GM21423 (cell line): ENCODE measurements at regions not wholly inside any gene's neighbourhood (a gene's known extent, or its start where the extent isn't known, plus 50 kb on each side); places are given as distances from the start of the nearest gene placed in this dataset.

Source experiments
- ATAC-seq: cut with Tn5 transposase; IDR thresholded peaks from one replicate; pipeline ENCODE4 v1.9.1; 2021; ENCODE audit warnings: mild to moderate bottlenecking, moderate library complexity; ENCODE audit not compliant: unreplicated experiment

DNA sequence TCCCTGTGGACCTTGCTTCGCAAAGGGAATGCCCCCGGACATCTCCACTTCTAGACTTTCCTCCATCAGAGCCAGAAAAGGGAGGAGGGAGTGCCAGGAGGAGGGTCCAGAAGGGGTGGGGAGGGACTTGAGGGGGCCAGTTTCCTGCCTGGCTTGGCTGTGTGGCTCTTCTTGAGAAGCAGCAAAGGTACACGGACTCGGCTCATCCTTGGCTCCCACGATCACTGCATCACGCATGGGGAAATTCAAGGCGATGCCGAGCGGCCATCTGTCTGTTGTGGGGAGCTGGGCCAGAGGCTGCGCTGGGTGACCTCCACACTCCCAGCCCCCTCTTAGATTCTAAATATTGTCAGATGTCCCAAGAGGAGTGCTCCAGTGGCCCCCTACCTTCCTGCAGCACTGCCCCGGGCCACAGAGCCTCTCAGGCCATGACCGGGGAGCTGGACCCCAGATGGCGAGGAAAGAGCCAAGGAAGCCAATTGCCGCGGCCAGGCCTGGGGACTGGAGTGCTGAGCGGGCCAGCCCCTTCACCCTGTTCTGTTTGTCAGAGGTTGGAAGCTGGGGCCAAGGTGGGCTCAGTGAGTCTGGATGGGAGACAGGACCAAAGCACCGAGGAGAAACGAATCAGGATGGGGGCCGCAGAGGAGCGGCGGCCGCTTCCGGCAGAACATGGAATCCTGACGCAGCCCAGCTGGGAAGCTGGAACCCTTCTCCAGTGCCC, 104.5 kb downstream of the RBFOX3 start:
- no peak for ATAC-seq

DNA sequence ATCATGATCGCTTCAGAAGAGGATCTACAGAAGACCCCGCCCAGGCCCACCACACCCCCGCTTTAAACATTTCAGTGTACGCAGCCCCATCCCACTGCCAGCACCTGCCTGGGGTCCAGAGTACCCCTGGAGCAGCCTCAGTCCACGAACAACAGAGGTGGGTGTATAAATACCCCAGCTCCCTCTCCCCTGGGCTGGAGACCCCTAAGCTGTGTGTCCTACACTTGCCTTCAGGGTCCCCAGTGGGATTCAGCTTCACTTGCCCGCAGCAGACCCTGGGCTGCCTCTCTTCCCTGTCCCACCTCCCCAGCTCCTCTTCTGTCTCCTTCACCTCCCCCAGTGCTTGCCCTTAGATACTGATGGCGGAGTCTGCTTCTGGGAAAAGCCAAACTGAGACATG, 105.7 kb downstream of the RBFOX3 start:
- no peak for ATAC-seq

DNA sequence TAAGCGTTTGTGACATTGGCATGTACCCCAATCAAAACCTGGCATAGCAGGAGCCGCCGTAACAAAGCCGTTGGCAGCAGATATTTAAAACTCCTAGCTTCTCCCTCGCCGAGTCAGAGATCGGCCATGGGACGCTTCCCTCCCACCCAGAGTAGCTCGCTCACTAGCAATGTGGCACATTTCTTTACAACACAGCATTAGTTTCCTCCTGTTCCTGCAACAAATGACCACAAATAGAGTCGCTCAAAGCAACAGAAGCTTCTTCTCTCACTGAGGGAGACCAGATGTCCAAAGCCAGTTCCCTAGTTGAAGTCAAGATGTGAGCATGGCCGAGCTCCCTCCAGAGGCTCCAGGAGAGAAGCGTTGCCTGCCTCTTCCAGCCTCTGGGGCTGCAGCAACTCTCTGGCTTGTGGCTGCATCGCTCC, 106.7 kb downstream of the RBFOX3 start:
- ATAC-seq: no peak

DNA sequence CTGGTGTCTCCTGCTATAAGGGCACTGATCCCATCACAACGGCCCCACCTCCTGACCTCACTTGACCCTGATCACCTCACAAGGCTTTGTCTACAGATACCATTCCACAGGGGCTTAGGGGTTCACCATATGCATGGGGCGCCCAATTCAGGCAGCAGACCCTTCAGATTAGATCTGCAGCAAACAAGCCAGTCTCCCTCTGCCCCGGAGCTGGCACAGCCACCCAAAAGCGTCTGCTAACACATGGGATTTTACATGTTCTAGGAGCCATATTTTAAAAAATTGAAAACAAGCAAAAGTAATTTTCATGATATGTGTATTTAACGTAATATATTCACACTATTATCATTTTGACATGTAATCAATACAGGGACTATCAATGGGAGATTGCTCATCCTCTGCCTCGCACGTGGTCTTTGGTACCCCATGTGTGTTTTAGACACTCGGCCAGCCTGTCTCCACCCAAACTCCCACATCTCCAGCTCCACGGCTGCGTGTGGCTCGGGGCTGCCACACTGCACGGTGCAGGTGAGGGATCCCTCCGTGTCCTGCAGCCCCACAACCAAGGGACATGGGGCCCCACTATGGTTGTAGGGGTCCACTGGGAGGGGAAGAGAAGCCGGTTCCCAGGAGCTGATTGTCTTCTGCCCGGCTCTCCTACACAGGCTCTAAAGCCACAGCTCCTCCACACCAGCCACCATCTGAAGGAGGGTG, 107.6 kb downstream of the RBFOX3 start:
- no peak for ATAC-seq

DNA sequence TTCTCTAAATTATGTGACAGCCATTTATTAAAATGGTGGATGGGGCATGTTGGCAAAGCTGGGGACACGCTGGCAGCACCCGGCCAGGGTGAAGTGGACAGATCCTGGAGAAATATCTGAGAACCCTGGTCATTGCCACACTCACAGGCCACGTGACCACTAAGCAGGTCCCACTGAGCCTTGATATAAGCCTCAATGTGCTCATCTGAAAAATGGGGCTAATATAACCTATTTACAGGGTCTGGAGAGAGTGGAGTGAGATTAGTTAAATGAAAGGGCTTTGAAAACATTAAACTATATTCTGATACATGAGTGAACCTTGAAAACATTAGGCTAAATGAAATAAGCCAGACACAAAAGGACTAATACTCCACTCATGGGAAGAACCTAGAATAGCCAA, 108.9 kb downstream of the RBFOX3 start:
- no peak for ATAC-seq

DNA sequence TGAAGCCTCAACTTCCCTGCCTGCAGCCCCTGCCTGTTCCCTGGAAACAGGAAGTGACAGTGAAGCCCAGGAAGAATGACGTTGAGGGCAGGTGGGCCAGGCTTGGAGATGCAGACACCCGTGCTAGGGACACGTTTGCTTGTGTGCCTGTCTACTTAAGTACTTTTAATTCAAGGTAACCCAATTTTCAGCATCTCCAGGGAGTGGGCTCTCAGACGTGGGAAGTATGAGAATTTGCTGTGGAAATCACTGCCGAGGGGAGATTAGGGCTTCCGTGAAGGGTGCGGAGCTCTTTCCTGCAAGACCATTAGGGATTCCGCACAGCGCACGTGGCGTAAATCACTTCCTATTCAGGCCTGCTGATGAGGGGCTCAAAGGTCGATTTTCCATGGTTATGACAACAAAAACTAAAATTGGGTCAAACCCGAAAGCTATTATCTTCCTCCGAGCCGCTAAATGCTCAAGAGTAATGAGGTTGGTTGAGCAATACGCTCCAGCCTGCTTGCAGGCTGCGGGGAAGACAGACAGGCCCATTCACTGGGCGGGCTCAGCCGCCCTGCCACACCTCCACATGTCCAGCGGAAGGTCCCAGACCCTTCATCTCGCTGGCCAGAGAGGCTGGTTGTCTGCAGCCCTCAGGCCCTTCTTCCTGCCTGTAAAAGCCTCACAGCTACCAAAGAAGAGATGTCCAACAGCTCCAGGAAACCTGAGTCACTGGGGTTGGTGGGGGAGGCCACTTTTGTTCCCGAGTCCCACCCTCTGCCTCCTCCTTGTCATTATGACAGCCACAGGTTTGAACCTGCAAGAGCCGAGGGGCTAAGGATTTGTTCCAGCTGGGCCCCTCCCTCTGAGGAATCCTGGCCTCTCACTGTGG, 109.9 kb downstream of the RBFOX3 start:
- ATAC-seq: no peak

DNA sequence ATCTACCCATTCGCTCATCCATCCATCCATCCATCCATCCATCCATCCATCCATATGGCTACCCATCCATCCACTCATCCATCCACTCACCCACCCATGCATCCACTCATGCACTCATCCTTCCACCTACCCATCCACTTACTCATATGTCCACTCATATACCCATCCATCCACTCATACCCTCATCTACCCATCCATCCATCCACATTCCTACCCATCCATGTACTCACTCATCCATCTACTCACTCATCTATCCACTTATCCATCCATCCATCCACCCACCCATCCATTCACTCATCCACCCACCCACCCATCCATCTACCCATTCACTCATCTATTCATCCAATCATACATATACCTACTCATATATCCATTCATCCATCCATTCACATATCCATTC, 112.0 kb downstream of the RBFOX3 start:
- ATAC-seq: no peak

DNA sequence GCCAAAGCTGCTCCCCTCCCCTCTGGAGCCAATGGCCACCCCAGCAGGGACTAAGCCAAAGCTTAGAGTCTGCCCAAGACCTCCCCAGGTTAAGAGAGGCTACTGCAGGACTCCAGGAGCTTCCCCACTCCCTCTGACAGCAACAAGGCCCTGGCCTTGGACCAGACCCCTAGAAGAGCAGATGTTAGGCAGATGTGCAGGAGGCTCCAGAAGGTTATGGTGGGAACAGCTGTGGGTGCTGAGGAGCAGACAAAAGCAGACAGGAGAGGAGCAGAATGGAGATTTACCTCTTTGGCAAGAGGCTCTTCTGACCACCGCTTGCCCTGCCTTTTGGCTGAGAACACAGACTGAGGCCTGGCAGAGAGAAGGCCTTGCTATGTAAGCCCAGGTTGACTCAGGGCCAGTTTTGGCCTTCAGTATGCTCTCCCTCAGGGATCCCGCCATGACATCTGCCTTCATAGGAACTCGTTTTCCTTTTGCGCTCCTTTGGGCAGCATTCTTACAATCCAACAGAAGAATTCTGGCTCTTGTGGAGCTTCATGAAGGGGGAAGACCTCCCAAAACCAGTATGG, 113.0 kb downstream of the RBFOX3 start:
- no peak for ATAC-seq

DNA sequence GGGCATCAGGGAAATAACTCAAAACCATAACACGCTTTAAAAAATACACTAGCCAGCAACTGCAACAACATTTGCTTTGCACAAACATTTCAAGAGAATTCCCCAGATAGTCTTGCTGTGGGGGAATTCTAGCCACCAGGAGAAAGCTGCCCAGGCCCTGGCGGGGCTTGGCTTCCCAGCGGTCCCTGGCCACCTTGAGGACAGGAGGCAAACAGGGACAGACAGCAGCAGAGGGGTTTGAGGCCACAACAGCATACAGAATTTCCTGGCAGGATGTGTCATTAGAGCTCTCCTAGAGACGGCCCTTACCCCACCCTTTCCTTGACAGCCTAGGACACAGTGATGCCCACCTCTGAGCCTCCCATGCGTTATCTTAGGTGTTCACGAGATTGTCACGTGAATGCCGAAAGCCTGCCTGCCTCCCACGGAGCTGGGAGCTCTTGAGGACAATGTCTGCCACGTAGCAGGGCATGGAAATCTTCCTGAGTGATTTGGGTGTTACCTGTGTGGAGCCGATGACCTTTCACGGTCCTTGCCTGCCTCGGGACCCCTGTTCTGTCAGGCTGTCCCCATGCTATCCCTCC, 114.3 kb downstream of the RBFOX3 start:
- no peak for ATAC-seq

DNA sequence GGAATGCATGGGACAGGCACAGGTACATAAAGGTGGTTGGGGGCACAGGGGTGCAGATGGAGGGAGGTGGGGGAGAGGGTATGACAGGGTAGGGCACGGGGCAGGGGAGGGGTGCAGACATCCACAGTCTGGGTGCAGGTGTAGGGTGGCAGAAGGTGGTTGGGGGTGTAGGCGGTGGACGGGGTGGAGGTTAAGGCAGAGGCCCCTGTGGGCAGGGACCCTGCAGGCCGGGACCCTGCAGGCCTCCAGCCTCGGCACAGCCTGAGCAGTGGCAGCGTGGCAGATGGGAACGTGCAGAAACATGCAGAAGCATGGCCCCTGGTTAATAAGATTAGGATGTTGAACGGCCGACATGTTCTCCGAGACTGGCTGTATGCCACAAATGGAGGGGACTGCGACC, 115.2 kb downstream of the RBFOX3 start:
- ATAC-seq: no peak

DNA sequence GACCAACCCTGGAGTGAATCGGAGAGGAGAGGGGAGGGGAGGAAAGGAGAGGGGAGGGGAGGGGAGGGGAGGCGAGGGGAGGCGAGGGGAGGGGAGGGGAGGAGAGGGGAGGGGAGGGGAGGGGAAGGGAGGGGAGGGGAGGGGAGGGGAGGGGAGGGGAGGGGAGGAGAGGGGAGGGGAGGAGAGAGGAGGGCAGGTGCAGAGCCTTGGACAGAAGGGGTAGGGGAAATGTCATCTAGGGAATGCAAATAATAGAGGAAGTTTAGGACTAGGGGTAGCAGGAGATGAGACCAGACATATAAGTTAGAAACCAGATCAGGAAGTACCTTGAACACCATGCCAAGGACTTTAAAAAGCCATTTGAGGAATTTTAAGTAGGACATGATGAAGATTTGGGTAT, 119.8 kb downstream of the RBFOX3 start:
- ATAC-seq: no peak

DNA sequence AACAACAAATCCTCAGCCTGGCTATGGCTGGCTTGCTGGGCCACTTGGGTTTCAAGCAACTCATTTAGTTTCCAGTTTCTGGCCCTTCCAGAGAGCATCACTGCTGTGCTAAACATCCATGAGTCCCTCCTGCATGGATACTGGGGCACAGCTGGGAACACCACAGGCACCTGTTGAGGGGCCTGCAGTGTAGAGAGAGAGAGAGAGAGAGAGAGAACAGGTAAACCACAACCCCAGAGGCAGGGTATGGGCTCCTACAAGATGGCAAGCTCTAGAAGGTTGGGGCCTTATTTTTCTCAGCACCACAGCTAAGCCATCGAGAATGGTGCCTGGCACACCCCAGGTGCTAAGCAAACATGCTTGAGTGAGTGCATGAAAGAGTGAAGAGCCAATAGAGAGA, 120.3 kb downstream of the RBFOX3 start:
- no peak for ATAC-seq

DNA sequence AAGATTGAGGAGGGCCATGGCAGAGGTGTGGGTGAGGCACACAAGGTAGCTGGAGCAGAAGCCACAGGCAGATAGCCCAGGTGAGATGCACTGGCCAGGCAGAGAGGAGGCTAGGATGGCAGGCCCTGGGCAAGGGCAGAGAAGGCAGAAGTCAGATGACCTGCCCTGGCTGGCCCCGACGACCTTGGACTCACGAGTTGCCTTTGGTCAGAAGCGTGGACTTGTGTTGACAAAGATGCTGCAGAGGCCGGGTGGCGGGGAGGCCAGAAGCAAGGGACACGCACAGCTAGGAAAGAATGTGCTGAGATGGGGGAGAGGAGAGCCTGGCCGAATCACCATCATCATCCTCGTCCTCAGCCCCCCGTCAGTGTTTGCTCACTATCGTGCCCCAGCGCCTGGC, 123.7 kb downstream of the RBFOX3 start:
- ATAC-seq: no peak

DNA sequence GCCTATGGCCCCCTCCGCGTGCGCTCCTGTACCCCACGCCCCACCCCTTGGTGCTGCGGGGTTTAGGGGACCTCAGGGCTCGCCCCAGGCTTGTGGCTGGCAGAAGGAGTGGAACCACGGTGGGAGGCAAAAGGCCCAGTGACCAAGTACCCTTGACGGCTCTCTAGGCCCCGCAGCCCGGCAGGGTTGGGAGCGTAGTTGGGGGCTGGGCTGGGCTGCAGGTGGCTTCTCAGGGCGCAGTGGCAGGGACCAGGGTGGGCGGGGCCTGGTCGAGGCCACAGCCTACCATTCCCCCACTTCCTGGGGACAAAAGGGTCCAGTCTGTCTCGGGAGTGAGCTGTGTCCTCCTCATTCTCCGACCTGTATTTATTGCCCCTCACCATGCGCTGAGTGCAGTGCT, 124.9 kb downstream of the RBFOX3 start:
- ATAC-seq: no peak

DNA sequence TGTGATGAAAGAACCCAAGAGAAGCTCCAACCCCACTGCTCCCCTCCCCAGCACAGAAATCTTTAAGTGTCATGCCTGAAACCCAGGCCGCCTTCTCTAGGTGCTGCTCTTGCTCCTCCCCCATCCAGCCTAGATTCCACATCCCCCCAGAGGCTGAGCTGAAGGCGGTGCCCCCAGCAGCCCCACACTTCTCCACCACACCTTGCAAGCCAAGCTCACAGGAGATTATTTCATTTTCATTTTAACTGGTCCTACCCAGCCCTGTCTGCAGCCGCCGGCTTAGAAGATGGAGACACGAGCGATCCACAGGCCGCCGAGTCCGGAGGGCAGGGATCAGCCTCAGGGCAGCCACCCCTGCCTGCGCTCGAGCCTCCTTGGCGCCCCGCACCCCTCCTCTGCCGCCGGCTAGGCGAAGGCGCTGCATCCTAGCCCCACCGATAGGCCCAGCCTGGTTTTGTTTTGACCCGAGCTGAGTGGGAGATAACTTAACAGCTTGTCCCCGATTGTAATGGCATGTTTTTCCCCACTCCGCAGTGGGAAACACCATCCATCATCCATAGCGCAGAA, 125.3 kb downstream of the RBFOX3 start:
- ATAC-seq: no peak

DNA sequence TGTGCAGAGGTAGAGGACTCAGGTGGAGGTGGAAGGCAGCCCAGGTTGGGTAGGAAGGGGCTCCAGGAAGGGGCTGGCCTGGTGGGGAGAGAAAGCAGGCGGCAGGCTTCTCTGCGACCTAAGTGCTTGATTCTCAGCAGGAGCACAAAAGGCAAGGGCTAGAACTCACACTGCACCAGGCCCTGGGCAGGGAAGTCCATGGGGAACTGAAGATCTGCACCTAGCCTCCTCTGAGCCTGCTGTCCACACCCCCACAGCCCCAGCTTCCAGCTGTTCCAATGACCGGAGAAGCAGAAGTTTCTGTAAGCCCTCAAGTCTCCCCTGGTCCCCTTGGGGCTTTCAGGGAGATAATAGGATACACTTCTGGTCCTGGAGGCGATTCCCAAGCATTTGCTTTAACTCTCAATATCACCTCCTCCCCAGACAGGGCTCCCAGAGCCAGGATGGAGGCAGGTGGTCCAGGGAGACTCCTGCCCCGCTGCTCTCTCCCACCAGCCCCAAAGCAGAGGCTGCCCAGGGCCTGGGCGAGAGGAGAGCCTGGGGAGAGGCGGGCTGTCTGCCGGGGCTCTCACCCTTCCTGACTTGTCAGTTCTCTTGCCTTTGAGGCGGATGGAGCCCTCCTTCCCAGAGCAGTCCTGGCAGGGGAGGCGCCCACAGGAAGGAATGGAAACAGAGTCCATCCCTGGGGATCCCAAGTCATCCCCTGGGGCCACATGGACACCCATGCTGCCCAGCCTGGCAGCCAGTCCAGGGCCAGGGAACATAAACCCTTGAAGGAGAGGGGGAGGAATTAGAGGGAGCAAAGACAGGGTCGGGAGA, 126.0 kb downstream of the RBFOX3 start:
- no peak for ATAC-seq

DNA sequence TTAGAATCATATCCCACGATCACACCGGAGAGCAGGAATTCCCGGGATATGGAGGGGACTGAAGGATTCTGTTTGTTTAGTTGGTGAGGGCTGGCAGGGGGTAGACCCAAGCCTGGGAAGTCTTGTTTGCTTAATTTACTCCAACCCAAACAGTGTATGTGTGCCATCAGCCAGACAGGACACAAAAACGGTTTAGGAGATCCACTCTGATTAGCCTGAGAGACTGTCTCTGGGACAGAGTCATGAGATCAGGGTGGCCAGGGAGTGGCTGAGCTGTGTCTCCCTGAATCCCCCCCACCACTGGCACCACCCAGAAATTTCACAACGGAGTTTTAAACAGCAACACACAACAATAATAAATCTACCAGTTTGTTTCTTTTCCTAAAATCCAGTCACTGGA, 127.0 kb downstream of the RBFOX3 start:
- no peak for ATAC-seq

DNA sequence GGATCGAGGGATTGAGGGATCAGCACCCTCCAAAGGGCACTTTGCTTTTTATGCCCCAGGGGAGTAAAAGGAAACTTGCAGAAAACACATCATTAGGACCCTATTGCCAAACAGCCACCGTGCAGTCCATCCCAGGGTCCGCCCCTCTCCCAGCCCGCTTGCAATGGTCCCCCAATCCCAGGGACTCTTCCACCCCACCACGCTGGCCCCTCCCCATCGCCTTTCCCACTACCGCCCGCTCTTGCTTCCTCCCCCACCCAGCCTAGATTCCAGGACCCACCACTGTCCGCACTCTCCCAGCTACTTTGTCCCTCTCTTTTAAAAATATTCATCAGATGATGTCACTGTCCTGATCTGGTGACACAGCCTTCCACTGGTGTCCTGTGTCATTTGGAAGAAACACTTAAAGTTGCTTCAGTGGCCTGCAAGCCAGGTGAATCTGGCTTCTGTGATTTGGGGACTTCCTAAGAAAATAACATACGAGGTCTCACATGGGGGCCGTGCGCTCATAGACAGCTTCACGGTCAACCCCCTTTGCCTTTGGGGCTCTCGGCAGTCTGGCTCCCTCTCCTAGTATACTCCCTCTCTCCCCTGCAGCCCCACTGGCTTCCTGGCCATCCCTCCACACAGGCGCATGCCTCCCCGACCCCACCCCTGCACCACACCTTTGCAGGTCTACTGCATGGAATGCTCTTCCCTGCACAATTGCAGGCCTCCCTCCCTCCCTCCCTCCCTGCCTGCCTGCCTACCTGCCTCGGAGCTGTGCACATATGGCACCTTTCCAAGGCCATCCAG, 127.9 kb downstream of the RBFOX3 start:
- ATAC-seq: no peak

DNA sequence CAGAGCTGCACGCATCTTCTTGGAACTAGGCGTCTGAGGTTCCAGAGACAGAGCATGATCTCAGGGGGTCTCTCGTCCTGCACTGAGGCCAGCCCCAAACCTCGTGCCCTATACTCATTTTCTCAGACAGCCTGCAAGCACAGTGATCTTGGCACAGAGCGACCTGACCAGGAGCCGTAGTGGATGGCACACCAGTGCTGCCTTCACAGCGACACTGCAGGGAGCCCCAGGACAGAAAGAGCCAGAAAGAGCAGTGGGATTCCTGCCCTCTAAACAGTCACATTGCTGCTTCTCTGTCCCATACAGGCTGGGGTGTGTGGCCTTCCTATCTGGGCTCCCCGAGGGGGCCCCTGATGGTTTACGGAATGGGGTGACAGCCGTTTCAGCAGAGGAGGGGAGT, 131.0 kb downstream of the RBFOX3 start:
- ATAC-seq: no peak
